ENCODE measurements at regions not wholly inside any gene's neighbourhood (a gene's known extent, or its start where the extent isn't known, plus 50 kb on each side); places are given as distances from the start of the nearest gene placed in this dataset.

DNA sequence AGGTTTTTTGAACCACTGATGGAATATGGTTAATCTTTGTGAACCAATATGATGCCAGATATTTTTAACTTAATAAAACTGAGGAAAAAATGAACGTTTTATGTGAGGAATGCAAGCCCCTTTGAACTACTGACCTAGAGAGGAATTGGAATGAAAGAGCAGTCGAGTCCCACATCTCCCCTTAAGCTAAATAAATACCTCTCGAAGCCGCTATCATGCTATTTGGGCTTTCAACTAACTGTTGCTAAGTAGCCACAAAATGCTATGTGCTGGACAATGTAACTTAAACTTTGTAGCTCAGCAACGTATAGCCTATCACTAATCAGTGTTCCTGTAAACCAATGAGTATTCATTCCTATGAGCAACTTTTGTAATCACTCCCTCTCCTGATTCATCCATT, 1037.2 kb downstream of the SQOR start:
- Mint-ChIP-seq H3K27me3 (no peaks in the 10 kb centered on the region), H3K4me3 (no peak overlapping the region), H3K9me3 (ENCODE audit: low read depth) (peaks cover 3% of the 10 kb centered on the region), H3K4me1 (no peaks in the 10 kb centered on the region), H3K36me3 (no peaks in the 10 kb centered on the region), H3K27ac (no peak overlapping the region)
- no peak for ATAC-seq
- no peak for DNase-seq
- CTCF ChIA-PET = no interaction called here

DNA sequence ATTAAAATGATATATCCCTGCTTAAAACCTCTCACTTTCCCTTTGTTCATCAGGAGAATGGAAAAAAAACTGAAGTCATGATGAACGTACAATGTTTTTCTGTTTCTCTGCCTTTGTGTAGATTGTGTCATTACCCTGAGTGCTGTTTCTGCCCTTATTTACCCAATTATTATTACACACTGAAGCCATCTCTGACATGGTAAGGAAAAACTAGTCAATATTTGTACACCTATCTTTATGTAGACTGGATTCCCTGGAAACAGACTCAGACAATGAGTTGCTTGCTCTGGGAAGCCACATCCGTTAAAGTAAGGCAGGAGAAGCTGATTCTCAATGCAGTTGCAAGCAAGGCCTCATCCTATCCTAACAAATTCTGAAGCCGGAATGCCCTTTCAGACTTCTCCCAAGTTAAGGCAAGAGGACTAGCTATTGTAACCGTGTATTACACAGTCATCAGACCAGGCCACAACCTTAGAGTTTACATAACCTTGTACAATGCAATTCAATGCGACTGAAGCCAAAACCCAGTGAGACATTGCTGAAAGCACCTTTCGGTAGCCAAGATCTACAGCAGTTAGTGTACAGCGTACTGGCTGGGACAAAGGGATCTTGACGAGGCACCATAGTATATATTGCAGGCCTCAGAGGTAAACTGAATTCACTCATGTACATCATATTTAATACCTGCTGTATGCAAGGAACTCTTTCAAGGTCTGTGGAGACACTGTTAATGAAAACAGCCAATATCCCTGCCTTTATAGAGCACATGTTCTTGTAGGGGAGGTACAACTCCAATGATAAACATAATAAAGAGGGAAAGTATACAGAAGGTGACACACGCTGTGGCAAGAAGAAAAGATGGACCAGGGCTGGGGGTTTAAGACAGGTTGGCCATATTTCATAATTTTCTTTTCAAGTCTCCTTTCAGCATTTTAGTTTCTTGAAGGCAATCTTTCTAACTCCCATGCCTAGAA, 1040.8 kb upstream of the SEMA6D start:
- DNase-seq = no peak
- Mint-ChIP-seq H3K4me1 (no peaks in the 10 kb centered on the region), H3K36me3 (no peaks in the 10 kb centered on the region), H3K27ac (no peak overlapping the region), H3K27me3 (no peaks in the 10 kb centered on the region), H3K9me3 (ENCODE audit: low read depth) (peaks cover 9% of the 10 kb centered on the region), H3K4me3 (no peak overlapping the region)
- no peak for ATAC-seq
- CTCF ChIA-PET = no interaction called here

DNA sequence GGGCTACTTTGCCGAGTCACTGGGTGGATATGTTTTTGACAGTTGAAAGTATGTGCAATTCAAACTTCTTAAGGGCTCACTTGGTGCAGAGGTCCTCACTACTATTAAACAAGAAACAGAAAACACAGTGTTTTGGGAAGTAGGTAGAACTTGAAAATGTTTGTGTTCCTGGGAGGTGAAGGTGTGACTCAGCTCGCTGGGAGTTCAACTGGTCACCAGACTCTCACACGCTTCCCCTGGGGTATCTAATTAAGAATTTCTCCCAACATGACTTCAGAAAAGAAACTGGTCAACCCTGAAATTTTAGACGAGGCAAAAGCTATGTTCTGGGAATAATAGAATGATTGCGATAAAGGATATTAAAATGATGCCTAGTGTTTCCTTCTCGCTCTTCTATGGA, 1039.8 kb upstream of the SEMA6D start:
- CTCF ChIA-PET = no interaction called here
- no peak for DNase-seq
- Mint-ChIP-seq H3K4me1 (no peaks in the 10 kb centered on the region), H3K9me3 (ENCODE audit: low read depth) (peaks cover 6% of the 10 kb centered on the region), H3K36me3 (no peaks in the 10 kb centered on the region), H3K27me3 (no peaks in the 10 kb centered on the region), H3K4me3 (no peak overlapping the region), H3K27ac (no peak overlapping the region)
- no peak for ATAC-seq

DNA sequence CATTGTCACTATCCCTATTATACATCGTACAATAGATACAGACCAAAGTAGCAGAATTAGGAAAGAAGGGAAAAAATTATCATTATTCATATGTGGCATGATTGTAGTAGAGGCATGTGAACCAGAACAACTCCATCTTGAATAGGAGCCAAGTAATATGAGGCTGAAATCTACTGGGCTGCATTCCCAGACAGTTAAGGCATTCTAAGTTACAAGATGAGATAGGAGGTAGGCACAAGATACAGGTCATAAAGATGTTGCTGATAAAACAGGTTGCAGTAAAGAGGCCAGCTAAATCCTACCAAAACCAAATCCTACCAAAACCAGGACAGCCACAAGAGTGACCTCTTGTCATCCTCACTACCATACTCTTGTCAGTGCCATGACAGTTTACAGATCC, 1035.4 kb upstream of the SEMA6D start:
- H3K27me3 Mint-ChIP-seq = no peaks in the 10 kb centered on the region
- peaks cover 6% of the 10 kb centered on the region for H3K9me3 Mint-ChIP-seq (ENCODE audit: low read depth)
- no peak overlapping the region for H3K4me3 Mint-ChIP-seq
- no peaks in the 10 kb centered on the region for H3K36me3 Mint-ChIP-seq
- no peaks in the 10 kb centered on the region for H3K4me1 Mint-ChIP-seq
- ATAC-seq (no peak), DNase-seq (no peak)
- CTCF ChIA-PET = no interaction called here
- H3K27ac Mint-ChIP-seq = no peak overlapping the region

DNA sequence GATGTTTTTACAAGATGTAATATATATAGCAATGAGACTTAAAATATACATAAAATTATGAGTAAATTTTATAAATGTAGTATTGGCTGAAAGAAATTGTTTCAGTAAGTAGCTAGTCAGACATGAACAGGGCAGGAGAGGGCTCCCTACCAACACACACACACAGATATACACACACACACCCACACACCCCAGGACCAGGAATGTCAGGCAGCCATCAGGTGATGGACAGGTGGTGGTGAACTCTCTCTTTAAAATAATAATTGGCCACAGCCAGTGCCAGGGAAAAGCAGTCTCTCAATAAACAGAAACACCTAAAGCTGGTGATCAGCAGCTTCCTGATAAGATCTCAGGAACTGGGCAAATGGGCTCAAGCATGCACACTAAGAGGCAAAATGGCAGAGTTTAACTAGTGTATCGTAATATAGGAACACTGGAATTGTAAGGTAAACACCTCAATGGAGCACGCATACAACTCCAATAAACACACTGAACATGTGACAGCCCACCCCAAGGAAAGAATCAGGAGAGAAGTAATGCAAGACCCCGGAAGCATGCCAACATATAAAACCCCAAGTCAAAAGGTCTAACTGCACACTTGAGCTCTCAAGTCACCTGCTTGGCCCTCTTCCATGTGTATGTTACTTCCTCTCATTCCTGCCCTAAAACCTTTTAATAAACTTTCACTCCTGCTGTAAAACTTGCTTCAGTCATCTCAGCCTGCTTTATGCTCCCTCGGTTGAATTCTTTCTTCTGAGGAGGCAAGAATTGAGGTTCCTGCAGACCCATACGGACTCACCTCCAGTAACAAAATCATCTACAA, 1034.1 kb upstream of the SEMA6D start:
- no peak for DNase-seq
- no peaks in the 10 kb centered on the region for H3K36me3 Mint-ChIP-seq
- CTCF ChIA-PET = no interaction called here
- H3K4me1 Mint-ChIP-seq = no peaks in the 10 kb centered on the region
- no peak overlapping the region for H3K4me3 Mint-ChIP-seq
- ATAC-seq = no peak
- peaks cover 7% of the 10 kb centered on the region for H3K9me3 Mint-ChIP-seq (ENCODE audit: low read depth)
- H3K27me3 Mint-ChIP-seq = no peaks in the 10 kb centered on the region
- no peak overlapping the region for H3K27ac Mint-ChIP-seq

DNA sequence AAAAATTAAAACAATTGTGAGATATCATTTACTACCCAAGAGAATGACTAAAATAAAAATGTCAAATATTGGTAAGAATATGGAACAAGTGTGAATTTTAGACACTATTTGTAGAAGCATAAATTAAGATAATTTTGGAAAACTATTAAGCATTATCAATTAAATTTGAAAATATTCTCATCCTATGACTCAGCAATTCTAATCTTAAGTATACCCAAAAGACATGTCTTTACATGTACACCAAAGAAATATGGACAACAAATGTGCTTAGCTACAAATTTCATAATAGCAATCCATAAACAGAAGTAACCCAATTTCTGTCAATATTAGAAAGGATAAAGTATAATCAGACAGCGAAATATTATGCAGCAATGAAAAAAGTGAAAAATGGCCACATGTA, 1032.2 kb upstream of the SEMA6D start:
- H3K4me1 Mint-ChIP-seq = no peaks in the 10 kb centered on the region
- H3K4me3 Mint-ChIP-seq = no peak overlapping the region
- H3K27ac Mint-ChIP-seq = no peak overlapping the region
- CTCF ChIA-PET = no interaction called here
- no peaks in the 10 kb centered on the region for H3K27me3 Mint-ChIP-seq
- no peaks in the 10 kb centered on the region for H3K36me3 Mint-ChIP-seq
- DNase-seq = no peak
- H3K9me3 Mint-ChIP-seq (ENCODE audit: low read depth) = peaks cover 8% of the 10 kb centered on the region
- ATAC-seq = no peak

DNA sequence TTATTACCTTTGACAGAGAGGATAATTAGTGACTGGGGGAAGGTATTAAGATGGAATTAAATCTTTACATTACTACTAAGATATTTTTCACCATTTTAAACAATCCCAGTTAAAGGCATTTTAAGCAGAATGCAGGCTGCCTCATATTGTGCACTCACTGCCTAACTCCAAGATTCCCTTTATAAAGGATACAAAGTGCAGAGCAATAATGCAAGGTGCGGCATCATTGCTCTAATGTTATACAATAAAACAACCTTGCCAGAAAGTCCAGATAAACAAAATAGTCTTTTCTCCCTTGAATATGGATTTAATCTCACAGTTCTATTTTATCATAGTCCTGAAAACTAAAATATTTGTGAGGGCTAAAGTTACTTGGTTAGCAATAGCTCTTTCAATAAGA, 1031.6 kb upstream of the SEMA6D start:
- DNase-seq (no peak), ATAC-seq (no peak)
- H3K4me3 Mint-ChIP-seq = no peak overlapping the region
- H3K9me3 Mint-ChIP-seq (ENCODE audit: low read depth) = peaks cover 12% of the 10 kb centered on the region
- no peaks in the 10 kb centered on the region for H3K27me3 Mint-ChIP-seq
- H3K27ac Mint-ChIP-seq = no peak overlapping the region
- H3K4me1 Mint-ChIP-seq = no peaks in the 10 kb centered on the region
- CTCF ChIA-PET = no interaction called here
- H3K36me3 Mint-ChIP-seq = no peaks in the 10 kb centered on the region

DNA sequence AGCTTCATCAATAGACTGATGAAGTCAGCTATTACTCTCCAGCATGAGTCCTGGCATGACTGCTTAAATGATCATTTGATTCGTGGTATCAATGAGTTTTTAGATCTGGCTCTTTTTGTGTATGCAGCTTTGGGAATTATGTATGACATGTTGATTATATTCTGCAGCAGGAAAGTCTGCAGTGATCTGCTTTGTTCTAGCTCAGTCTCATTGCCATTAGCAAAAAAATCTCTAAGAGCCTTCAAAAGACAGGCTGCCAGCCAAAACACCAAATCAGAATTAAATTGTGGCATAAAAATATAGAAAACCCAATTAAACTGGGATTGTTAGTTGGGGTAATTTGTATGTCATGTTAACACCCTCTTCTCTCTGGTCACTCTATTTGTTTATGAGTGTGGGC, 1021.0 kb upstream of the SEMA6D start:
- Mint-ChIP-seq H3K27ac (no peak overlapping the region), H3K27me3 (no peaks in the 10 kb centered on the region), H3K9me3 (ENCODE audit: low read depth) (peaks cover 15% of the 10 kb centered on the region), H3K36me3 (no peaks in the 10 kb centered on the region), H3K4me3 (no peak overlapping the region), H3K4me1 (no peaks in the 10 kb centered on the region)
- CTCF ChIA-PET = no interaction called here
- ATAC-seq (no peak), DNase-seq (no peak)

DNA sequence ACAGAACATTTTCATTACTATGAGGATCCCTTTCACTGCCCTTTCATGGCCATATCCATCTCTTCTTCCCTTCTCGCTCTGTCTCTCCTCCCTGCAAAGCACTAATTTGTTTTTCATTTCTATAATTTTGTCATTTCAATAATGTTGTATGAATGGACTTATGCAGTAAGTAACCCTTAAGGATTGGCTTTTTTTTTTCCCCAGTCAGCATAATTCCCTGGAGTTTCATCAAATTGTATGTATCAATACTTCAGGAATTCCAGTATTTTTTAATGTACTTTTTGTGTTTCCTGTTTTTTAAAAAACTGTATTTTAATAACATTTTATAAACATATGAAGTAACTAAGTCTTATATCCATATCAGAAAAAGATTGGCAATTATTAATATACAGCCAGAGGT, 1016.0 kb upstream of the SEMA6D start:
- CTCF ChIA-PET = no interaction called here
- peaks cover 18% of the 10 kb centered on the region for H3K9me3 Mint-ChIP-seq (ENCODE audit: low read depth)
- no peaks in the 10 kb centered on the region for H3K36me3 Mint-ChIP-seq
- DNase-seq (no peak), ATAC-seq (no peak)
- H3K27ac Mint-ChIP-seq = no peak overlapping the region
- H3K4me1 Mint-ChIP-seq = no peaks in the 10 kb centered on the region
- no peaks in the 10 kb centered on the region for H3K27me3 Mint-ChIP-seq
- no peak overlapping the region for H3K4me3 Mint-ChIP-seq

DNA sequence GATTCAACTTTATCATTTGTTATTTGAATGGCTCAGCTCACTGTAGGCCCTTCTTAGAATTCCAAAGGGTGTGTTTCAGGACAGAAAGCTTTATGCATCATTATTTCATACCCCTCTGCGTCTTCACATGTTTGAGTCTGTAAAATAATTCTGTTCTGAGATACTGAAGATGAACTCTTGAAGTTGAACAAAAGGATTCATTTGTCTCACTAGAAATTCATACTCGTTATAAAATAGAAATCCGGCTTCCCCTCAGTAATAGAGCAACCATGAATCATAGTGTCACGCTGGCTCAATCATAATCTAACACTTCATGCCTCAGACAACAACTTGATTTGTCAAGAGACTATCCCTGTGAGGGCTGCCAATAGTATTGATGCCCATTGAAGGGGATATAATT, 1015.4 kb upstream of the SEMA6D start:
- Mint-ChIP-seq H3K4me3 (no peak overlapping the region), H3K36me3 (no peaks in the 10 kb centered on the region), H3K27me3 (no peaks in the 10 kb centered on the region), H3K4me1 (no peaks in the 10 kb centered on the region), H3K9me3 (ENCODE audit: low read depth) (peaks cover 22% of the 10 kb centered on the region), H3K27ac (no peak overlapping the region)
- DNase-seq = no peak
- no peak for ATAC-seq
- CTCF ChIA-PET = no interaction called here

DNA sequence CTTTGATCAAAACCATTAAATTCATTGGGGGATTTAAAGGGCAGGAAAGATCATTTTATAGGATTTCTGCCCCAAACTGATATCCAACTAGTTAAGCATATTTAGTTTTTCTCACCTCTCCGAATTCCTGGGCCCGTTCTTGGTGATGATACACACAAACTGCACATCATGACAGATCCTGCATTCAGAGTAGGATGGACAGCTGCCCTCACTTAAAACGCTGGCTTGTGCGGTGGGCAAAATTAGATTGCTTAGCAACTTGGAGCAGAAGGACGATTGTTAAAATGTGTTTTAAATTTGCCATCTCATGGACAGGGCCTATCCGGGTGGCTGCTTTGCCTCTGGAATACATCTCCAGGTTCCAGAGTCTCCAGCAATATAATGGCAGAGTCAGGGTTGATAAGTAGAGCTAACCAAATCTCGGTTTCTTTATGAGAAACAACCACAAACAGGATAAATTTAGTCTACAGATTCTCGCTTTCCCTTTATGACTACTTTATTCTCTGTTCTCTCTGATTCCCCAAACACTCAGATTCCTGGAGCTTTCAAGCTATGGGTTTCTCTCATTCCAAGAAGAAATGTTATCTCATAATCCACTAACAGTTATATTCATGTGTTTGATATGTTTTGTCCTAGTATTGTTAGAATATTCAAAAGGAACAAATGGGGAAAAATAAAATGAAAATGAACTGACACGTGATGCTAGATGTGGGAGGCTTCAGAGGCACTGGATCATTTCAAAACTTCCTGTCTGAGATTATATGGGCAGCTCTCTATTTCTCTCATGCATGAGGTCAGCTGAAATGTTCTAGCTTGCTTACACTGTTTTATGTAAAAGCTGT, 1014.1 kb upstream of the SEMA6D start:
- H3K9me3 Mint-ChIP-seq (ENCODE audit: low read depth) = peaks cover 19% of the 10 kb centered on the region
- CTCF ChIA-PET = no interaction called here
- DNase-seq (no peak), ATAC-seq (no peak)
- no peak overlapping the region for H3K27ac Mint-ChIP-seq
- H3K36me3 Mint-ChIP-seq = no peaks in the 10 kb centered on the region
- H3K27me3 Mint-ChIP-seq = no peaks in the 10 kb centered on the region
- no peaks in the 10 kb centered on the region for H3K4me1 Mint-ChIP-seq
- H3K4me3 Mint-ChIP-seq = no peak overlapping the region

DNA sequence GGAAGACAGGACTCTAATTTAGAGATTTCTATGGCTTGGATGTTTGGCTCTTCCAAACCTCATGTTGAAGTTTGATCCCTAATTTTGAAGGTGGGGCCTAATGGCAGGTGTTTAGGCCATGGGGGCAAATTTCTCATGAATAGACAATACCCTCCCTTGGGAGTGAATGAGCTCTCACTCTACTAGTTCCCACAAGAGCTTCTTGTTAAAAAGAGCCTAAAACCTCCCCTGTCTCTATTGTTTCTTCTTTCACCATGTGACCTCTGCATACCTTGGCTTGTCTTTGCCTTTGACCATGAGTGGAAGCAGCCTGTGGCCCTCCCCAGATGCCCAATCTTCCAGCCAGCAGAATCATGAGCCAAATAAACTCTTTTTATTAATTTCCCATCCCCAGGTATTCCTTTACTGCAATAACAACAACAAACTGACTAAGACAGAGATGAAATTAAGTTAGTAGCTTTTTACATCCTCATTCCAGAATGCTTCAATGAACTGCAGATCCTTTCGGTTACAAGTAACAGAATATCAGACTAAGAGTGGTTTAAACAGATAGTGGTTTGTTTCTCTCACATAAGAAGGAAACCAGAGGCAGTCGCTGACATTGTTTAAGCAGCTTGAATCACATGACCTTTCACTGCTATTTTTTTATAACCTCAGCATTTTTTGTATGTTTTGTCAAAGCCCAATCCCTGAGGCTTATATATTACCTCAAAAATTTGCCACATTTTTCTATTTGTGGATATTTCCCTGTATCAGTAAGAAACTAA, 1013.3 kb upstream of the SEMA6D start:
- no peak for DNase-seq
- CTCF ChIA-PET = no interaction called here
- ATAC-seq = no peak
- Mint-ChIP-seq H3K27ac (no peak overlapping the region), H3K9me3 (ENCODE audit: low read depth) (peaks cover 19% of the 10 kb centered on the region), H3K4me3 (no peak overlapping the region), H3K36me3 (no peaks in the 10 kb centered on the region), H3K4me1 (no peaks in the 10 kb centered on the region), H3K27me3 (no peaks in the 10 kb centered on the region)

DNA sequence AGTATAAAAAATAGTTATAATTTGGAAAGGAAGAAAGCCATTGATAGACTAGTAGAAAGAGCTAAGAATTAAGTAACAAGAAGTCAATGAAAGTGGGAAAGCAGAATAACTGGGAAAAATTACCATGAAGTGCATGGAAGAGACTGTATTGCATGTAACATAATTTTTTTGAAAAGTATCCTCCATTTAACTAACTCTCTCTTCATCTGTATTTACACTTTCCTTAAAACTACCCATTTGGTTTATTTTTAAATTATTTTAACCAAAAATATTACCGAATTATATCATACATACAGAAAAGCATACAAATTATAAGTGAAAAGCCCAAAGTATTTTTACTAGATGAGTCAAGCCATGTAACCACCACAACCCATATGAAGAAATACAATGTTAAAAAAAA, 1009.9 kb upstream of the SEMA6D start:
- Mint-ChIP-seq H3K9me3 (ENCODE audit: low read depth) (peaks cover 16% of the 10 kb centered on the region), H3K27me3 (no peaks in the 10 kb centered on the region), H3K36me3 (no peaks in the 10 kb centered on the region), H3K4me1 (no peaks in the 10 kb centered on the region), H3K4me3 (no peak overlapping the region), H3K27ac (no peak overlapping the region)
- ATAC-seq (no peak), DNase-seq (no peak)
- CTCF ChIA-PET = no interaction called here

Measured in activated CD8-positive, alpha-beta memory T cell treated with anti-CD3 and anti-CD28 coated beads, Interleukin-2, amount 10 ng/mL, durations not matched to agents 7 days and 5 days (primary cell).